ENCODE measurements at regions not wholly inside any gene's neighbourhood (a gene's known extent, or its start where the extent isn't known, plus 50 kb on each side); places are given as distances from the start of the nearest gene placed in this dataset.

DNA sequence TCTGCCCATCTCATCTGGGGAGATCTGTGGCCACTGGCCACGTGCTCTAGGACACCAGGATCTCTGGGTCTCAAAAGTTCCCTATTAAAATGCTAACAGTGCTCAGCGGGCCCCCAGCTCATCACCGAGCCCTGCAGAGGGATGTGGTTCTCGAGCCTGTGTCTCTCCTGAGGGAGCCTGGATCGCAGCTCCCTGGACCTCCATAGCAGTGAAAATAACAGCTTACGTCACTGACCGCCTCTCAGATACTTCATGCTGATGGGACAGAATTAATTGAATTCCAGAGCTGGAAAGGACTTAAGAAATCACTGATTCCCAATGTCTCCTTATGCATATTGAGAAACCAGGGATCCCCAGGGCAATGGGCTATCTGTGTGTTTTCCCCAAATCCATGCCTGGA lies 90.0 kb downstream of the GALR1 start:
- TF ChIP-seq CTCF (conservative IDR thresholded peaks at IDR 0.05 in 1 of 2, IDR thresholded peaks at IDR 0.05 in 1 of 2; ENCODE audit: low read depth in 1 of 2, low read length in 2 of 2) (no peak), EZH2 (IDR thresholded peaks at IDR 0.05; ENCODE audit: low read length, missing control alignments) (no peak)

All from fibroblast of lung (primary cell).